Lower leg skin (tissue), 3 donors: ENCODE measurements at regions not wholly inside any gene's neighbourhood (a gene's known extent, or its start where the extent isn't known, plus 50 kb on each side); places are given as distances from the start of the nearest gene placed in this dataset.

Source experiments
- POLR2A ChIP-seq, 2 donors: fragments of 450-650 bp; IDR thresholded peaks; one replicate each; pipeline ENCODE4 v1.6.1; 2016 to 2017; ENCODE audit warnings: antibody characterized with exemption in 2 of 2, mild to moderate bottlenecking in 1 of 2, moderate library complexity in 1 of 2
- TF ChIP-seq, protein P1 (sequence below), 3 donors: fragments of 450-650 bp; IDR thresholded peaks; one replicate each; pipeline ENCODE4 v1.5.1; 2016; ENCODE audit warnings: antibody characterized with exemption in 3 of 3, mild to moderate bottlenecking in 3 of 3, moderate library complexity in 2 of 3

DNA sequence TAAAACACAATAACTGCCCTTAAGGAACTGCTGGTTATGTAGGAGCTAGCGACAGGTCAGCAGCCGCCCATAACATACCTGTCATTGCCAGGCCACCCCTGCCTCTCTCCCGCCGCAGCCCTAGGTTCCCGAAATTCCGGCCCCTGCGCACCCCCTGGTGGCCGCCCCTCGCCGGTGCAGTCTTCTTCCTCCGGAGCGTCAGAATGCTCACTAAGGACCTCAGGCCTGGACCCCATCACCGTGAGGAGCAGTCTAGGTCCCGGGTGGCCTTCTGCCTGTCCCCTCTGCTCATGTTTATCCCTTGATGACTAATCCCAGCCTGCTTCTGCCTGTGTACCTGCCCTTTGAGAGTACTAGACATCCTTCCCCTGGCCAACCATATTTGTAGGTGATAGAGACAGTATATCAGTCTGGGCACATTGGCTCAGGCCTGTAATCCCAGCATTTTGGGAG lies 115.7 kb upstream of the SLC1A4 start:
- TF ChIP-seq POLR2A (IDR thresholded peaks at IDR 0.05), result no peak
- TF ChIP-seq, protein P1, sequence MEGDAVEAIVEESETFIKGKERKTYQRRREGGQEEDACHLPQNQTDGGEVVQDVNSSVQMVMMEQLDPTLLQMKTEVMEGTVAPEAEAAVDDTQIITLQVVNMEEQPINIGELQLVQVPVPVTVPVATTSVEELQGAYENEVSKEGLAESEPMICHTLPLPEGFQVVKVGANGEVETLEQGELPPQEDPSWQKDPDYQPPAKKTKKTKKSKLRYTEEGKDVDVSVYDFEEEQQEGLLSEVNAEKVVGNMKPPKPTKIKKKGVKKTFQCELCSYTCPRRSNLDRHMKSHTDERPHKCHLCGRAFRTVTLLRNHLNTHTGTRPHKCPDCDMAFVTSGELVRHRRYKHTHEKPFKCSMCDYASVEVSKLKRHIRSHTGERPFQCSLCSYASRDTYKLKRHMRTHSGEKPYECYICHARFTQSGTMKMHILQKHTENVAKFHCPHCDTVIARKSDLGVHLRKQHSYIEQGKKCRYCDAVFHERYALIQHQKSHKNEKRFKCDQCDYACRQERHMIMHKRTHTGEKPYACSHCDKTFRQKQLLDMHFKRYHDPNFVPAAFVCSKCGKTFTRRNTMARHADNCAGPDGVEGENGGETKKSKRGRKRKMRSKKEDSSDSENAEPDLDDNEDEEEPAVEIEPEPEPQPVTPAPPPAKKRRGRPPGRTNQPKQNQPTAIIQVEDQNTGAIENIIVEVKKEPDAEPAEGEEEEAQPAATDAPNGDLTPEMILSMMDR (IDR thresholded peaks at IDR 0.05), result peak in 2 of 3 donors; percentile 65 to 91
